NCI-H748 (cell line): ENCODE measurements at regions not wholly inside any gene's neighbourhood (a gene's known extent, or its start where the extent isn't known, plus 50 kb on each side); places are given as distances from the start of the nearest gene placed in this dataset.
"Not testable (repeated sequence)": the region's sequence is repeated elsewhere in the genome, so short reads cannot be mapped to it uniquely, and the experiment has no call there.

Experiments used
- DNase-seq: peaks from one replicate; lab custom pipeline; 2025; ENCODE audit not compliant: unreplicated experiment; lab: John Stamatoyannopoulos, UW

DNA sequence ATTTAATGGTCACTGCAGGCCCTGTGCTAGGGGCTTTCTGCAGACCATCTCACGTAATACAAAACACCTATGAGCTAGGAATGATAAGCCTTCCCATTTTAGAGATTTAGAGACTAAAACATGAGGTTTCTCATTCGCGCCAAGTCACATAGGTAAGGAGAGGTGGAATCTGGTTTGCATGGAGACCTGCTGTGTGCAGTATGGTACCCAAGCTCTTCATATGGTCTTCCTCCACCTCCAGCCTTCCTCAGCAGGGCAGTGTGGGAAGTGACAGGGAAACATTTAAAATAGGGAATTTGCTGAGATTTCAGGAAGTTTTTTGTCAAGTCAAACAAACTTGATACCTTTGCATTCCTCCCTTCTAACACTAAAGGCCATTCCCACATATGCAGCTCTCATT, 337.6 kb downstream of the IL20RB start:
- DNase-seq: no peak

DNA sequence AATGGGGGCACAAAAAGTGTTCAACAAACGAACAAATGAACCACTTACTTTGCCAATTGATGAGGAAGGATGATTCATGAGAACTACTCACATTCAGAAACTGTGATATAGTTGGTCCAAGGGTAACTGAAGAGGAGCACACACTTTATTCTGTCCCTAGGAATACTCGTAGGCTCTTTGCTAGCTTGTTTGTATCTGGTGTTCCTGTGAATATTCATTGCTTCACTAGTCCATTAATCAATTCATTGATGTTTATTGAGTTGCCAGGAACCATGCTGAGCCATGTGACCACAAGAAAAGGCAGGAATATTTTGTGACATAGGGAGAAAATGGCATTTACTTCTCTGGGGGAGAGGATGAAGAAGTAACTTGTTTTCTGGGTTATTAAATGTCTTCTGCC, 338.3 kb downstream of the IL20RB start:
- no peak for DNase-seq

DNA sequence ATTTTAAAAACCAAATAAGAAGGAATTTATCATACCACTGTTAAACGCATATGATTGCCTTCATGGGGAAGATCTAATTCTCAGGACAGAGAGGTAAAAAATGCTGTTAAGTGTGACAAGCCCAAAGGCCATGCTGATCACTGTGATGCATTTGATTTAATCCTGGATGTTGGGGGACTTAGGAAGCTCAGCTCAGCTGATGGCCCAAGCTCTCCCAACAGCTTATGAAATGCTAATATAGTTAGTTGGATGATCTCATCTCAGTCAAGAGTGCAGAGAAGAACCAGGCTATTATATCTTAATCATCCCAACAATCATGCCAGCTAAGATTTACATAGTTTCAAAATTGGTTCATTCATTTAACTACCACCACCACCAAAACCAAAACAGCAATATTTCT, 340.0 kb downstream of the IL20RB start:
- DNase-seq: no peak

DNA sequence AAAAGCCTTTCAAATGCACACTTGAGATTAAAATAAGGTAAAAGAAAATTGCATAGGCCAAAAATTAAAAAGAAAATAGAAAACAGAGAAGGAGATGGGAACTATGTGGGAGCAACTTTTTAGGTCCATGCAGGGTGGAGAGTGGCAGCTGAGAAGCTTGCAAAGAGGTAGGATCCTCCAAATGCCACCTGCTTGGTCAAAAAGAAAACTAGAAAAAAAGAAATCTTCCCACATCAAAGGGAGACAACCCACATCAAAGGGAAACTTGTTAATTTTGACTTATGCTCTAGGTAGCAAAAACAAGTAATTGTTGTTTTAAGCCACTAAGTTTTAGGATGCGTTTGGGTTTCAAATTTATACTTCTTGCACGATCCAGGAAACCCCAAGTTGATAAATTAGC, 342.9 kb downstream of the IL20RB start:
- DNase-seq: no peak

DNA sequence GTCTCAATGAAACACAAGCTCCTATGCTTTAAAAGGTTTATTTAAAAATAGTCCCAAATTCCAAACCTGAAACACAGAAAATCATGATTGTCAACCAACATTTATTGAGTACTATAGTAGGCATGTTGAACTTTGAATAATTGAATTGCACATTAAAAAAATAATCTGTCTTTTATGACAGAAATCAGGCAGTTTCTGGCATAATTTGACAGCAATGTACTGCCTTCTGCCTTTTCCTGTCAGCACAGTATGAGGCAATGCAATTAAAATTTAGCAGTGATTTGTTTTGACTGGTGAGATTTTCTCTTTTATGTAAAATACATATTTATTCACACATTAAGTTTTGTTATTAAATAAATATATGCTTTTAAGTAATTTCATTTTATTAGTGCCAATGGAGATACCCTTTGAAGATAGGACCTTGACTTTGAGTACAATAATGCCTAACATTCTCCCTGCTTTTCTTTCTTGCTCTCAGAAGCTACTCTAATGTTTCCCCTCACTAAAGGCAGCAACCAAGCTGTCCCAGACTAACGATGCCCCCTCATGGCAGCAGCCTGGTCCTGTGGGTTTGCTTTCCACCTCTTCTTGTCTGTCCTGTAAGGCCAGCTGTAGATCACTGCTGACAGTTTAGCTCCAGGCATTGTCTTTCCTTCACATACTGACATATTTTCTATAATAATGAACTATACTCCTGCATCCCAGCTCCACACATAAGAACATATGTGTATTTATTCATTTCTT, 346.7 kb downstream of the IL20RB start:
- DNase-seq: no peak

DNA sequence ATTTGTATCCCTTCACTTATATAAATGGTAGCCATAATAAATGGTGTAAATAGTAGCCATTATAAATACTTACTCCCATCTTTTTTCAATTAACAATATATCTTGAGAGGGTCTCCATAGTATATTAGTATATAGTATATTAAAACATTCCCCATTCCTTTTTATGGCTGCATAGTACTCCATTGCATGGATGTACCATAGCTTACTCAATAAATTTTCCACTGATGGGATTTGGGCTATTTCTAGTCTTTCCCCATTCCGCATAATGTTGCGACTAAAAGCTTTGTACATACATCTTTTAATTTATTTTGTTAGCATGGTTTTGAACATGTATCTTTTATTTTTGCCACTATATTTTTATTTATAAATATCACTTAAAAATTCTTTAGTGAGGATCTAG, 366.3 kb downstream of the IL20RB start:
- no peak for DNase-seq

DNA sequence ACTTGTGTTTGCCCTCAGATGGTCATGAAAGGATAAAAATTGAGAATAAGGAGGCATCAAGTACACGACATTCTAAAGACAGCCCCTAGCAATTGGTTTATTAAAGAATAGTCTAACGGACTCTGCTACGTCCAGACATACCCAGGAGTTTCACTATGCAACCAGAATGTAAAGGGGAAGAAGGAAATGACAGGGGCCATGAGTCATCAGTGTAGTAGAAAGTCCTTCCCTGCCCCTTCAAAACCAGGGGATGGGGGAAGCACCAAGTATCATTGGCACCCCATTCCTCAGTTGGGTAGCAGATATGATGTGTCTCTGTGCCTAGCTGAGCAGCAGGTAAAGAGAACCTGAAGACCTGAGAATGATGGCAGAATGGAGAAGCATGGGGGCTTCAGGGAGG, 367.4 kb downstream of the IL20RB start:
- DNase-seq: no peak

DNA sequence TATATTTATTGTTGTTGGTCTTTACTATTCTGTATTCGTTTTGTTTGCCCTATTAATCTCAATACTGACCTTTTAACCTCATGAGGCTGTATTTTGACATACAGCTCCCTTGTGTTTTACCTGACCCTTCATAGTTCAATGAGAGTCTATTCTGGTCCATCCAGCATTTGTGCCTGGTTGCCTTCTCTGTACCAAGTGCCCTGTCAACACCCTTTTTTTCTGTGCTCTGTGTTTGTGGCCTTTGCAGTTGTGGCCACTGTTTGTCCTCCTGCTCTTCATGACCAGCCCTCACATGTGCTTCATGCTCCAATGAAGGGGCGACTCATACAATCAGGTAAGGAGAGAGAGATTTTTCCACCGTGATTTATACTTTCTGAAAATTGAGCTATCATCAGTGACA, 368.2 kb downstream of the IL20RB start:
- DNase-seq: no peak

DNA sequence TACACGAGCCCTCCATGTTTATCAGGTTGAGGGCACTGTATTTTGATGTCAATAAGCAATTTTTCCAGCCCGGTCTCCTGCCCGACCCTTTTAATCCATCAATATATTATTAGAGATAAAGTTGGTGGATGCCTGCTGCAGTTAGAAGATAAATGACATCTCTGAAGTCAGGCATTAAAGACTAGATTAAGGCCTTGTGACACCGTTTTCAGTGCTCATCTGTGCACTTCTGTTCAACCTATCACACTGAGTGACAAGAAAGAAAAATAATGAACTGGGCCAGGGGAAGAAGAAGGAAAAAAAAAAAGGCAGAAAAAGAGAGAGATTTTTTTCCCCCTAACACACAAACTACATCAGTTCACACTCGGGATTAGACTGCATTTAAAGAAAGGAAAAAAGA, 371.8 kb downstream of the IL20RB start:
- no peak for DNase-seq

DNA sequence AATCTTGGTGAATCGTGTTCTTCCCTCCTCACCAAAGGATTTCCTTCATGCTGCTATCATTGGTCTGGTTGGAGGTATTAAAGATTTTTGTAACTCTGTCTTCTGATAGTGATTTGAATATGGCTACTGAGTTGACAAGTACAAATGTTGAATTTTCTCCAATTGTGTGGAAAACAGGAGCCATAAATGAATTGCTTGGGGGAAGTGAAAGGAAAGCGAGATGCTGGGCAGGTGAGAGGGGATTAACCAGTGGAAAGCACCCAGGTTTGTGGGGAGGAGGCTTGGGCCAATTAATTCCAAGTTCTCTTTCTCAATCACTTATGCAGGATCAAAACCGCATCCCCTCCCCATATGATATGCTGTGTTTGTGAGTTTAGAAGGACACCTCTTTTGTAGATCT, 372.5 kb downstream of the IL20RB start:
- DNase-seq: no peak

DNA sequence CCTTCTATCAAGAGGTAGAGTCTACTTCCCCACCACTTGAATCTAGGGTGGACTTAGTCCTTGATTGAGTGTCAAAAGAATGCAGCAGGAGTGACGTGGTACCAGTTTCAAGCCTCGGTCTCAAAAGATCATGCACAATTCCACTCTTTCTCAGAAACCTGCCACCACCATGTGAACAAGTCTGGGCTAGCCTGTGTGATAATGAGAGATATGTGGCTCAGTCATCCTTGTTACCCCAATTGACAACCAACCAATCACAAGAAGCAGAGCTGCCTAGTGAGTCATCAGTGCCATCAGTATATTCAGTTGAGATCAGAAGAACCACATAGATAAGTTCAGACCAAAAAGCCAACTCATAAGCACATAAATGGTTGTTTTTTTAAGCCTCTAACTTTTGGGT, 374.5 kb downstream of the IL20RB start:
- DNase-seq: no peak

DNA sequence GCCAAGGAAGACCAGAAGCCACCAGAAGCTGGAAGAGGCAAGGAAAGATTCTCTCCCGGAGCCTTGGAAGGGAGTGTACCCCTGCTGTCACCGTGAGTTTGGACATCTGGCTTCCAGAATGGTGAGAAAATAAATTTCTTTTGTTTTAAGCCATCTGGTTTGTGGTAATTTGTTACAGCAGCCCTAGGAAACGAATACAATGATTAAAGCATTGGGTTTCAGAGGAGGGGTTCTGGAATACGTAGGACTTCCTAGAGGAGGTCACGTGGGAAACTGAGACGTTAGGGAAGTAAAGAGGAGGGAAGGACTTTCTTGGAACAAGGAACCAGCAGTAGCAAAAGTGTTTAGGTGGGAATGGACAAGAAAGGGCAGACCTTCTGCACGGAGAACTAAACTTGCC, 377.7 kb downstream of the IL20RB start:
- DNase-seq: no peak

DNA sequence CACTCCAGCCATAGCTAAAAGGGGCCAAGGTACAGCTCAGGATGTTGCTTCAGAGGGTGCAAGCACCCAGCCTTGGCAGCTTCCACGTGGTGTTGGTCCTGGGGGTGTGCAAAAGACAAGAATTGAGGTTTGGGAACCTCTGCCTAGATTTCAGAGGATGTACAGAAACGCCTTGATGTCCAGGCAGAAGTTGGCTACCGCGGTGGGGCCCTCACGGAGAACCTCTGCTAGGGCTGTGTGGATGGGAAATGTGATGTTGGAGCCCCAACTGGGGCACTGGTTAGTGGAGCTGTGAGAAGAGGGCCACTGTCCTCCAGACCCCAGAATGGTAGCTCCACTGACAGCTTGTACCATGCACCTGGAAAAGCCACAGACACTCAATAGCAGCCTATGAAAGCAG, 380.6 kb downstream of the IL20RB start:
- DNase-seq: not testable (repeated sequence)

DNA sequence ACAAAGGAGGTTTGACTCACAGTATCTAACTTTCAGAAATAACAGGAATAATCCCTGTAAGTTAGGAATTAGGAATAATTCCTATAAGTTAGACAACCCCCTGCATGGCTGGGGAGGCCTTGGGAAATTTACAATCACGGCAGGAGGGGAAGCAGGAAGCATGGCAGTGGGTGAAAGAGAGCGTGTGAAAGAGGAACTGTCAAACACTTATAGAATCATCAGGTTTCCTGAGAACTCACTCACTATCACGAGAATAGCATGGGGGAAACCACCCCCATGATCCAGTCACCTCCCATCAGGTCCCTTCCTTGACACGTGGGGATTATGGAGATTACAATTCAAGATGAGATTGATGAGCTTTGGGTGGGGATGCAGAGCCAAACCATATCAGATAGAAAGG, 385.5 kb downstream of the IL20RB start:
- DNase-seq: no peak

DNA sequence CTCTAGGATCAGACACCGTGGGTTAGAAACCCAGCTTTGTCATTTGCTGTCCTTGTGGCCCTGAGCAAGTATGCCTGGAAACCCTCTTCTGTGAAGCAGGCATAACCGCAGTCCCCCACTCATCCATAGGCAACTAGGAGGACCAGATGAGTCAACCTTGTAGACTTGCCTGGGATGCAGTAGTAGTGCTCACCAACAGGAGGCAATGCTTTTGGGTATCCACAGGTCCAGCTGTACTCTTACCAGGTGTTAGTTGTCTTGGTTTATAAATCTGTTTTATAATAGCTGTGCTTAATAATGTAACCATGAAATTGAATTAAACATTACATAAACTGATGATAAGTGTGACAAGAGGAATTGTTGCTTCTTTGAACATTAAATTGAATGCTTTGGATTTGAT, 389.3 kb downstream of the IL20RB start:
- no peak for DNase-seq

DNA sequence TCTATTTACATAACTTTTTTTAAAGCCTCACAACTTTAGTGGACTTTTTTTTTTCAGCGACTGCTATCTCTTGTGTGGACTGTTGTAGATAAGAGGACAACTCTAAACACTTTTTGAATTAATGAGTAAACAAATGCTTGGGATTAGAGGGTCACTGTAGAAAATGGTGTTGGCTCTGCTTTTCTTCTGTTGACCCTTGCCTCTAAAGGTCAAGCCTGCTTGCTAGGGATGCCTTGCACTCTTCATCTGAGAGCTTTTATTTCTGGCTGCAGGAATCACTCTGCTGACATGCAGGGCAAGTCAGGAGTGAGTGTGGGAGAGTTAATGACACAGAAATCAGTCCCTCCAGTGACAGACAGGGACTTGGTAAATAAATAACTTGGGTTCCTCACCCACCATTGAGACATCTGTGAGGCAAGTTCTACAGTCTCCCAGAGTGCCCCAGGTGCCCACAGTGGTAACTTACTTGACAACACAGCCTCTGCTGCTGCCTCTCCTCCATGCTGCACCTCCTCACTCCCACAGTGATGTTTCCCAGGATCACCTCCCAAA, 390.1 kb downstream of the IL20RB start:
- DNase-seq: no peak

DNA sequence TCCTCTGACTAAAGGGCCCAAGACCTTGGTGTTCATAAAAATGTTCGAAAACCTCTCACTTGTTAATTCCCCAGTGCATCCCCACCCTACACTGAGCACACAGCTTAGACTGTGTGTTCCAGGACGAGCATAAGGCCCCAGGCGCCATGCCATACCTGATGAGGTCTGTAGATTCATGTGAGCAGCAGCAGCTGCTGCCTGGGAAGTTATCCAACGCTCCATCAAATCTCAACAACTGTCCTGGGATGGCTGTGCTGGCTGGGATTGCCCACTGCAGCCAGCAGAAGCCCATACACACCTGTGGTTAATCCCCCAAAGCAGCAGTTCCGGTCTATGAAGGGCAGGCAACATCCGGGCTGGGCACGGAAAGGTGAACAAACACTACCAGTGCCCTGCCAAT, 391.2 kb downstream of the IL20RB start:
- DNase-seq: no peak

DNA sequence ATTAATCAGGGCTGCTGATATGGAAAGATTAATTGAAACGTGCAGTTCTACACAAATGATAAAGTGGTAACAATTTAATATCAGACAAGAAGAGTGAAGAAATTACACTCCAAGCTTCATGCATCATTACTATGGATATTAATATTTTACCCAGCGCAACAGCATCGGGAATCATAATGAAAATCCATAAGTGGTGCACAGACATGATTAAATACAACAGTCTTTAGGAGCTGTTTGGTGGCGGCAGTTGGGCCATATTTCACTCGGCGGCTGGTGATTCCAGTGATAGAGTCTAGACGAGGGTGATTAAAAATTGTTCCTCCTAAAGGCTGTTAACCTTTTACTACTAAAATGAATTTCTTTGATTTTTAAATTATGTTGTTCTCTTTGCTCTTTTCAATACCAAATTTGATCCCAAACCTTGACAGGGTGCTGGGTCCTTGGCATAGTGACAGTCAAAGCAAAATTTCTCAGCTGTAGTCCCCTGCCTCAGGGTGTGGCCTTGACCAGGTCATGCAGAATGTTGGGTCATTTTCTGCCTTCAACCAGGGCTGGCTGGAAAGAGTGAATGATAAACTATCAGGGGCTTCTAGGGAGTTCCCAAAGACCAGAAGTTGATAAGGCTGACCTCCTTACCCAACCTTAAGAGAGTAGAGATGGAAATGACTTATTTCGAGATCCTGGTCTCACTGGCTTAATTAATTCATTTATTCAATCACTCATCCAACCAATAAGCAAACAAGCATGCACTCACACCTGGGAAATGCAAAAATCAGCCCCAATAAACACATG, 392.0 kb downstream of the IL20RB start:
- no peak for DNase-seq

DNA sequence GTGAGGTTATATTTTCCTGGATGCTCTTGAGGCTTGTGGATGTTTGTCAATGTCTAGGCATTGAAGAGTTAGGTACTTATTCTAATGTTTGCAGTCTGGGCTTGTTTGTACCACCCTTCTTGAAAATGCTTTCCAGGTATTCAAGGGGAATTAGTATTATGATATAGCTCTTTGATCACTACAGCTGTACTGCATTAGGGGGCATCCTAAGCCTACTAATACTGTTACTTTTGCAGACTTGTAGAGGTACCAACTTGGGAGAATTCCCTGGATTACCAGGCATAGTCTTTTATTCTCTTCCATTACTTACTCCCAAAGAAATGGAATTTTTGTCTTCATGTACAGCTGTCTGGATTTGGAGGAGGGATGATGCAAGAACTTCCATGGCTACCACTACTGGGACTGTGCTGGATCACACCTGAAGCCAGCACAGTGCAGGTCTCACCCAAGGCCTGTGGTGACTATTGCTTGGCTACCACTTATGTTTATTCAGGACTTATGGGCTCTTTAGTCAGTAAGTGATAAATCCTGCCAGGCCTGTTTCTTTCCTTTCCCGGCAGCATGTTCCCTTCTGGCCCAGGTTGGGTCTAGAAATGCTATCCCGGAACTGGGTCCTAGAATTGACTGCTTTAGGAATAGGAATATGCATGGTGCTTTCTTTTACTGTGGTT, 402.9 kb downstream of the IL20RB start:
- DNase-seq: no peak

DNA sequence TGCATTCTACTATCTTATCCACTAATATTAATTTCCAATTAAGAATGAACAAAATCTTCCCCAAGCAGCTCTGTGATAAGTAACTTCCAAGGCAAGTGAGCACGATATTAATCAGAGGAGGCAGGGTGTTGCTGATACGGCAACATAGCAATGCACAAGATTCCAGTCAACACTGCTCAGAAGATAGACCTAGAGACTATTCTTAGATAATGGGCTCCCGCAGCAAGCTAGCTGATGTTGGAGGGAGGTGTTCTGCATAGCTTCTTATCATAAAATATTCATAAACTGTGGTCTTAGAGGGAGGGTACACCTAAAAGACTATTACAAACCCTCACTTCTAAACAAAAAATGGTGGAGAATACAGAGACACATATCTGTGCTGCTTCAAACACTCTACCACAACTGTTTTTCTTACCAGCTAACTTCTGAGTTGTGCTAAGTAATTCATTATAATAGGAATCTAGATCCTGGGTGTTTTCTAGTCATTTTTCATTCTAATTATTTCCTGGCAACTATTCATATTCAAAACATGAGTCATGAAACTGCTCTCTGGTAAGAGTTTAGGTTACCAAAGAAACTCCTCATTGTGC, 382.0 kb upstream of the SOX14 start:
- DNase-seq: no peak

DNA sequence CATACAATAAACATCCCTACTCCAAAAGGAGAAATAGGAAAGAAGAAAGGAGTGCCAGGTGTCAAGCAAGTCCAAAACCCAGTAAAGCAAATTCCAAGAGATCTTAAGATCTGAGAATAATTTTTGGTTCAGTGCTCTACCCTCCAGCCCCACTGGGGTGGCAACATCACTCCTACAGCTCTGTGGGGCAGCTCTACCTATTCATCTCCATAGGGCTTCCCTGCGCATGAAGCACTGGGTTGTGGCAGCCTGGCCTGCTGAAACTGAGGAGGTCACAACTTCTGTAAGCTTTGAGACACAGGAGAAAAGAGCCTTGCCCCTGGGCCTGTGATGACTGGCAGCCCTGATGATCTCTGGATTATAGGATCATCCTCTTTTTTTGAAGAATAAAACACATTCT, 378.2 kb upstream of the SOX14 start:
- DNase-seq: no peak

DNA sequence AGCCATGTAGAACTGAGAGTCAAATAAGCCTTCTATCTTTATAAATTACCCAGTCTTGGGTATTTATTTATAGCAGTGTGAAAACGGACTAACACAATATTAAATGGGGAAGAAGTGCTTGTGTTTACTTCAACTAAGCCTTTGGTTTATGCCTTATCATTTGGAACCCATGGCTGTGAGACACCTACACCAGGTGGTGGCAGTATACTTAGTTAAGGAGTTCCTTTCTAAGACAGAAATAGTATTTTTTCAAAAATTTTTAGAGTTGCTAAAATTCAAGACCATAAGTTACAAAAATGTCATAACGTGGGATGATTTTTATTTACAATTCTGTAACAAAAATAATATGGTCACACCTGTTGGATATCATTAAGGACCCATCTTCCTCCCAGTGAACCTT, 354.5 kb upstream of the SOX14 start:
- DNase-seq: no peak
